Kidney (tissue), 13 donors: ENCODE measurements at regions not wholly inside any gene's neighbourhood (a gene's known extent, or its start where the extent isn't known, plus 50 kb on each side); places are given as distances from the start of the nearest gene placed in this dataset.
A peak's percentile ranks its signal among the peaks of the same experiment; 100 is the strongest.
"Not testable (repeated sequence)": the region's sequence is repeated elsewhere in the genome, so short reads cannot be mapped to it uniquely, and the experiment has no call there.

Source experiments
- DNase-seq, 5 donors: peaks; one replicate each; pipeline ENCODE4 v3.0.0-alpha.2; 2013 to 2020
- FAIRE-seq: peaks from 2 replicates; lab custom pipeline; 2012; peaks lifted over from hg19 to GRCh38; lab: Jason Lieb, UNC
- H3K27ac ChIP-seq, 2 donors: one replicate each; pipeline ENCODE4 v1.7.0; 2013; ENCODE audit warnings: low read depth in 2 of 2, low read length in 2 of 2, inconsistent platforms in 1 of 2
- H3K27me3 ChIP-seq: one replicate; pipeline ENCODE4 v1.7.1; 2013; ENCODE audit warnings: low read length, inconsistent platforms; ENCODE audit not compliant: control insufficient read depth, insufficient read depth
- H3K36me3 ChIP-seq, 3 donors: one replicate each; pipeline versions ENCODE4 v1.7.0 to v1.7.1; 2013; ENCODE audit warnings: low read length in 3 of 3, control low read depth in 1 of 3, inconsistent platforms in 1 of 3; ENCODE audit not compliant: insufficient read depth in 3 of 3, control insufficient read depth in 2 of 3
- H3K4me1 ChIP-seq, 3 donors: one replicate each; pipeline versions ENCODE4 v1.7.0 to v1.7.1; 2013; ENCODE audit warnings: low read length in 3 of 3, inconsistent platforms in 1 of 3, low read depth in 1 of 3; ENCODE audit not compliant: control insufficient read depth in 2 of 3, insufficient read depth in 2 of 3
- H3K4me3 ChIP-seq, 3 donors: one replicate each; pipeline versions ENCODE4 v1.7.0 to v1.8.1; 2013; ENCODE audit warnings: low read length in 3 of 3, control low read depth in 1 of 3, inconsistent platforms in 1 of 3
- H3K9ac ChIP-seq, 3 donors: one replicate each; pipeline versions ENCODE4 v1.7.0 to v1.7.1; 2013; ENCODE audit warnings: low read length in 3 of 3, control low read depth in 1 of 3, inconsistent platforms in 1 of 3
- H3K9me3 ChIP-seq, 3 donors: one replicate each; pipeline versions ENCODE4 v1.7.0 to v1.7.1; 2013; ENCODE audit warnings: low read length in 3 of 3, control low read depth in 1 of 3, inconsistent platforms in 1 of 3; ENCODE audit not compliant: control insufficient read depth in 2 of 3, insufficient read depth in 1 of 3
- CTCF ChIP-seq: IDR thresholded peaks from 3 replicates; pipeline ENCODE4 v1.5.1; 2012; ENCODE audit warnings: mild to moderate bottlenecking, moderate library complexity, borderline replicate concordance; ENCODE audit not compliant: insufficient read depth; ENCODE audit errors: extremely low read depth
- intact Hi-C: fragments of 100-400 bp; cut with DNase I; formaldehyde crosslinking; loops from one replicate; pipeline ENCODE4 v1.11.1; 2022
- donor health status: control.
- donor health status: control.
- donor health status: control.
- donor health status: control.
- donor health status: control.
- donor health status: DM: yes; HTN: yes; CAD: no.
- donor health status: Normal renal cell carcinoma (clear cell type).

GRCh38 chr9:105119156-105119555 lies 125.3 kb upstream of the SLC44A1 start:
- H3K9ac ChIP-seq = no peak overlapping the region
- H3K4me3 ChIP-seq = no peak overlapping the region
- no peaks in the 10 kb centered on the region for H3K9me3 ChIP-seq
- DNase-seq (peak in 2 of 5 donors; percentile 40 to 49), FAIRE-seq (no peak)
- no peaks in the 10 kb centered on the region for H3K36me3 ChIP-seq
- no peak overlapping the region for H3K27ac ChIP-seq
- H3K4me1 ChIP-seq = no peaks in the 10 kb centered on the region
- no peak for TF ChIP-seq CTCF
- no peaks in the 10 kb centered on the region for H3K27me3 ChIP-seq
- intact Hi-C loops = no loop called here

- Histone ChIP-seq H3K4me1 (no peaks in the 10 kb centered on the region), H3K4me3 (no peak overlapping the region), H3K27me3 (no peaks in the 10 kb centered on the region), H3K9ac (no peak overlapping the region), H3K9me3 (no peaks in the 10 kb centered on the region), H3K36me3 (no peaks in the 10 kb centered on the region), H3K27ac (no peak overlapping the region)
- TF ChIP-seq CTCF = no peak
- intact Hi-C loops = no loop called here
- FAIRE-seq = no peak
- DNase-seq = no peak
These were observed 122.5 kb upstream of the SLC44A1 start for GRCh38 chr9:105121861-105122430.

GRCh38 chr9:105124598-105124997 lies 119.9 kb upstream of the SLC44A1 start:
- H3K9me3 ChIP-seq, DNase-seq, intact Hi-C loops, H3K27ac ChIP-seq, H3K9ac ChIP-seq, H3K4me1 ChIP-seq, FAIRE-seq, H3K36me3 ChIP-seq, H3K4me3 ChIP-seq, H3K27me3 ChIP-seq: not testable (repeated sequence)

DNA sequence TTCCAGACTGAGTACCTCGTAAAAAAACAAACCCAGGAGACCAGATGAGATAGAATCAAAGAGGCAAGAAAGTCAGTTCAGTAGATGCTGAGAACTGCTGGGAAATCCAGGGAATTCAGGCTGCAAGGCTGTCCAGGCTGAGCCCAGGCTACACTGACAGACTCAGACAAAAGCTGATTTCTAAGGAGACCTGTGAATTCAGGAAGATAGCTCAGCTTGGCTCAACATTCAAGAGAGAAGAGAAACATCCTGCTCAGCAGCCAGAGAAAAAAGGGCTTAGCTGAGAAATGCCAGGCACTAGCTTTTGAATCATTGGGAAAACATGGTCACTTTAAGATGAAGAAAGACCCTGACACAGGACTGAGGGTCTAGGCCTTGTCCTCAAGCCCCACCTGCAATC lies 118.2 kb upstream of the SLC44A1 start:
- H3K4me1 ChIP-seq = peaks cover 0 to 6% (median 2%) of the 10 kb centered on the region in 3 donors
- no peaks in the 10 kb centered on the region for H3K27me3 ChIP-seq
- H3K27ac ChIP-seq = no peak overlapping the region
- no peaks in the 10 kb centered on the region for H3K9me3 ChIP-seq
- DNase-seq = peak in 1 of 5 donors; percentile 4
- H3K4me3 ChIP-seq = no peak overlapping the region
- no peak for FAIRE-seq
- H3K9ac ChIP-seq = no peak overlapping the region
- no peaks in the 10 kb centered on the region for H3K36me3 ChIP-seq
- TF ChIP-seq CTCF = no peak
- intact Hi-C loops = no loop called here
